Heart left ventricle (tissue), 16 donors: ENCODE measurements at regions not wholly inside any gene's neighbourhood (a gene's known extent, or its start where the extent isn't known, plus 50 kb on each side); places are given as distances from the start of the nearest gene placed in this dataset.

Source experiments
- ATAC-seq, 4 donors: fragments of 200-7000 bp; cut with Tn5 transposase; one replicate each; pipeline ENCODE4 v1.9.1; 2020 to 2022; ENCODE audit warnings: moderate library complexity in 4 of 4, mild to moderate bottlenecking in 3 of 4, moderate number of reproducible peaks in 1 of 4
- DNase-seq, 5 donors: peaks; one replicate each; pipeline ENCODE4 v3.0.0-alpha.2; 2020
- H3K27ac ChIP-seq, 12 donors: fragments of 200-600 bp; sonication (generic) in 4 of 12; one replicate each; pipeline versions ENCODE4 v1.5.0 to v1.8.0; 2016 to 2022; ENCODE audit warnings: mild to moderate bottlenecking in 2 of 12
- H3K27me3 ChIP-seq, 9 donors: fragments of 200-600 bp; sonication (generic) in 2 of 9; one replicate each; pipeline versions ENCODE4 v1.5.1 to v1.8.0; 2016 to 2022; ENCODE audit warnings: mild to moderate bottlenecking in 3 of 9
- H3K36me3 ChIP-seq, 9 donors: fragments of 200-600 bp; sonication (generic) in 2 of 9; one replicate each; pipeline versions ENCODE4 v1.5.0 to v1.8.0; 2018 to 2022; ENCODE audit warnings: mild to moderate bottlenecking in 2 of 9
- H3K4me1 ChIP-seq, 12 donors: fragments of 200-600 bp; sonication (generic) in 4 of 12; one replicate each; pipeline versions ENCODE4 v1.5.0 to v1.8.0; 2016 to 2022; ENCODE audit warnings: mild to moderate bottlenecking in 3 of 12
- H3K4me3 ChIP-seq, 12 donors: fragments of 200-600 bp; sonication (generic) in 4 of 12; one replicate each; pipeline versions ENCODE4 v1.5.0 to v1.8.0; 2017 to 2022; ENCODE audit warnings: mild to moderate bottlenecking in 9 of 12, moderate library complexity in 4 of 12
- H3K9me3 ChIP-seq, 12 donors: fragments of 200-600 bp; sonication (generic) in 4 of 12; one replicate each; pipeline versions ENCODE4 v1.5.0 to v1.8.0; 2016 to 2022; ENCODE audit warnings: mild to moderate bottlenecking in 1 of 12
- POLR2A ChIP-seq, 2 donors: fragments of 450-650 bp; IDR thresholded peaks; one replicate each; pipeline ENCODE4 v1.6.1; 2017; ENCODE audit warnings: antibody characterized with exemption in 2 of 2, mild to moderate bottlenecking in 2 of 2, moderate library complexity in 2 of 2
- WGBS, 4 donors: extraction: QIAGEN DNeasy Blood & Tissue Kit in 2 of 4; methylation state at CpG; one replicate each; pipeline versions ENCODE4 v1.1.5 to v1.1.7; 2013 to 2018; 5-methylcytosine and 5-hydroxymethylcytosine counted together
- intact Hi-C, 10 donors: fragments of 100-400 bp; cut with DNase I; formaldehyde crosslinking; loops; one replicate each; pipeline versions ENCODE4 v1.11.1 to v1.14.2; 2022
- TF ChIP-seq, protein P1 (sequence below), 12 donors: fragments of 200-600 bp; sonication (generic) in 4 of 12; IDR thresholded peaks; one replicate each; pipeline versions ENCODE4 v1.5.0 to v1.8.0; 2018 to 2022; ENCODE audit warnings: antibody characterized with exemption in 12 of 12, mild to moderate bottlenecking in 5 of 12
- donor health status: ischemic (EF 13 %, LVEDD 7.1; RV severe dilation, severe dysfunction).
- donor health status: healthy with polysubstance abuse.
- donor health status: DM: no; HTN: yes; CAD: no.
- donor health status: DM: no; HTN: no; CAD: no.
- donor health status: ischemic (EF 25% LVEDD 6.9; RV normal size, moderate dysfunction).
- donor health status: ischemic (EF 25% LVEDD 5.7; RV mildly dilated, moderate dysfunction).
- donor health status: healthy.
- donor health status: DM: yes; HTN: yes; CAD: no.
- donor health status: ischemic (EF 35%, LVEDD 5.7; RV mildly dilated, moderate dysfunction).
- donor health status: nonischemic (EF 11% LVEDD 7.7; RV severe dilation, severe dysfunction).
- donor health status: DM: yes; HTN: yes; CAD: no.
- donor health status: PGD.
- donor health status: ischemic (EF 29% LVEDD 5.4; RV normal size, mild dysfunction).
- donor health status: nonischemic (EF 23%, LVEDD 6.1; RV moderate dilation, normal function).

DNA sequence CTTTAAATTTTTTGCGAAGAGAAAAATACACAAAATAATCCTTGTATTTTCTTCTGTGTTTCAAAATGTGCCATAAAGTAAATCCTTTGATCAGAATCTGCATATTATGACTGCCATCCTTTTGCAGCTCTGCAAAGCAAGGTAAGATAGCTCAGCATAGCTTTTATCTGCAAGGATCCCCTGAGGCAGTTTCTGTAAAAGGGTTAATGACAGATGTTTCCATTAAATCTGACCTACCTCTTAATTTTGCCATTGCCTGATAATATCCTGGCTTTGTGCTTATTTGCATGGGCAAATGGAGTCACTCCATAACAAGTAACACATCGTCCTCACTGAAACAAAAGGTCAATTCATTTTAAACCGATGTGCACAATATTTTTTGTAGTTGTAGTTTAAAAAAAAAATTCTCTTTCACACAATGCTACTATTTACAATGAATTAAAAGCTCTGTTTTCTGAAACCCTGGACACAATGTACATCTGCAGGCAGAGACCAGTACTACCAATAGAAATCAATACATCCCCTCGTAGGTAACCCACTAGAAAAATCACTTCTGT, 108.5 kb upstream of the SOX5 start:
- no peak for TF ChIP-seq POLR2A (IDR thresholded peaks at IDR 0.05)
- TF ChIP-seq, protein P1, sequence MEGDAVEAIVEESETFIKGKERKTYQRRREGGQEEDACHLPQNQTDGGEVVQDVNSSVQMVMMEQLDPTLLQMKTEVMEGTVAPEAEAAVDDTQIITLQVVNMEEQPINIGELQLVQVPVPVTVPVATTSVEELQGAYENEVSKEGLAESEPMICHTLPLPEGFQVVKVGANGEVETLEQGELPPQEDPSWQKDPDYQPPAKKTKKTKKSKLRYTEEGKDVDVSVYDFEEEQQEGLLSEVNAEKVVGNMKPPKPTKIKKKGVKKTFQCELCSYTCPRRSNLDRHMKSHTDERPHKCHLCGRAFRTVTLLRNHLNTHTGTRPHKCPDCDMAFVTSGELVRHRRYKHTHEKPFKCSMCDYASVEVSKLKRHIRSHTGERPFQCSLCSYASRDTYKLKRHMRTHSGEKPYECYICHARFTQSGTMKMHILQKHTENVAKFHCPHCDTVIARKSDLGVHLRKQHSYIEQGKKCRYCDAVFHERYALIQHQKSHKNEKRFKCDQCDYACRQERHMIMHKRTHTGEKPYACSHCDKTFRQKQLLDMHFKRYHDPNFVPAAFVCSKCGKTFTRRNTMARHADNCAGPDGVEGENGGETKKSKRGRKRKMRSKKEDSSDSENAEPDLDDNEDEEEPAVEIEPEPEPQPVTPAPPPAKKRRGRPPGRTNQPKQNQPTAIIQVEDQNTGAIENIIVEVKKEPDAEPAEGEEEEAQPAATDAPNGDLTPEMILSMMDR (IDR thresholded peaks at IDR 0.05) = no peak
- DNase-seq = no peak
- intact Hi-C loops = no loop called here
- no peak for ATAC-seq
- Histone ChIP-seq H3K4me3 (no peak overlapping the region), H3K36me3 (no peaks in the 10 kb centered on the region), H3K4me1 (peaks cover 0 to 6% (median 0%) of the 10 kb centered on the region in 12 donors), H3K27me3 (no peaks in the 10 kb centered on the region), H3K27ac (no peak overlapping the region), H3K9me3 (no peaks in the 10 kb centered on the region)
- 75 to 87% (median 84%) methylated on average over 4 of the region's 4 CpGs for WGBS, 4 donors

- no peak for DNase-seq
- no peaks in the 10 kb centered on the region for H3K36me3 ChIP-seq
- no peak for ATAC-seq
- no peaks in the 10 kb centered on the region for H3K4me1 ChIP-seq
- no peak overlapping the region for H3K27ac ChIP-seq
- H3K9me3 ChIP-seq = no peaks in the 10 kb centered on the region
- TF ChIP-seq, protein P1 (IDR thresholded peaks at IDR 0.05) = no peak
- no peak for TF ChIP-seq POLR2A (IDR thresholded peaks at IDR 0.05)
- WGBS, 4 donors = 63 to 95% (median 92%) methylated on average over 1 of the region's 1 CpG
- intact Hi-C loops = no loop called here
- no peaks in the 10 kb centered on the region for H3K27me3 ChIP-seq
- no peak overlapping the region for H3K4me3 ChIP-seq
Measured at GRCh38 chr12:24055747-24056146, 106.3 kb upstream of the SOX5 start.

- ATAC-seq (no peak), DNase-seq (no peak)
- H3K36me3 ChIP-seq = no peaks in the 10 kb centered on the region
- TF ChIP-seq POLR2A (IDR thresholded peaks at IDR 0.05) = no peak
- TF ChIP-seq, protein P1 (IDR thresholded peaks at IDR 0.05) = no peak
- no peaks in the 10 kb centered on the region for H3K9me3 ChIP-seq
- intact Hi-C loops = no loop called here
- WGBS, 4 donors = 92 to 99% (median 96%) methylated on average over 3 of the region's 3 CpGs
- H3K27me3 ChIP-seq = no peaks in the 10 kb centered on the region
- no peak overlapping the region for H3K4me3 ChIP-seq
- no peak overlapping the region for H3K27ac ChIP-seq
- no peaks in the 10 kb centered on the region for H3K4me1 ChIP-seq
Measured at GRCh38 chr12:24054416-24054815, 104.9 kb upstream of the SOX5 start.

- TF ChIP-seq, protein P1 (IDR thresholded peaks at IDR 0.05) = no peak
- TF ChIP-seq POLR2A (IDR thresholded peaks at IDR 0.05) = no peak
- 47 to 56% (median 53%) methylated on average over 3 of the region's 3 CpGs for WGBS, 4 donors
- ATAC-seq = no peak
Measured at GRCh38 chr12:24049728-24050127, 100.3 kb upstream of the SOX5 start.

More at GRCh38 chr12:24049728-24050127, 100.3 kb upstream of the SOX5 start:
- no peak overlapping the region for H3K27ac ChIP-seq
- DNase-seq = no peak
- peaks cover 0 to 12% (median 3%) of the 10 kb centered on the region in 12 donors for H3K9me3 ChIP-seq
- H3K4me3 ChIP-seq = no peak overlapping the region
- H3K4me1 ChIP-seq = peaks cover 0 to 10% (median 0%) of the 10 kb centered on the region in 12 donors
- H3K36me3 ChIP-seq = no peaks in the 10 kb centered on the region
- intact Hi-C loops = no loop called here
- no peaks in the 10 kb centered on the region for H3K27me3 ChIP-seq
